Fibroblast of skin of abdomen (primary cell): ENCODE measurements at regions not wholly inside any gene's neighbourhood (a gene's known extent, or its start where the extent isn't known, plus 50 kb on each side); places are given as distances from the start of the nearest gene placed in this dataset.
"Not testable (repeated sequence)": the region's sequence is repeated elsewhere in the genome, so short reads cannot be mapped to it uniquely, and the experiment has no call there.

Source experiments
- DNase-seq: peaks from one replicate; pipeline ENCODE4 v3.0.0-alpha.2; 2013

- DNase-seq = no peak
Observed at GRCh38 chr6:14540810-14541540, 423.4 kb downstream of the CD83 start.

- DNase-seq = peak; percentile 63
Observed at GRCh38 chr6:14542670-14543366, 425.2 kb downstream of the CD83 start.

GRCh38 chr6:14543971-14544585, 426.5 kb downstream of the CD83 start:
- no peak for DNase-seq

- no peak for DNase-seq
Observed at GRCh38 chr6:14544666-14545065, 427.1 kb downstream of the CD83 start.

- no peak for DNase-seq
Observed at GRCh38 chr6:14545496-14545895, 427.9 kb downstream of the CD83 start.

GRCh38 chr6:14546036-14546435, 428.5 kb downstream of the CD83 start:
- DNase-seq = no peak

- DNase-seq = no peak
Observed at GRCh38 chr6:14547284-14547998, 429.9 kb downstream of the CD83 start.

GRCh38 chr6:14549304-14549770, 431.8 kb downstream of the CD83 start:
- no peak for DNase-seq

- DNase-seq = no peak
Observed at GRCh38 chr6:14549871-14550270, 432.3 kb downstream of the CD83 start.

- DNase-seq = no peak
Observed at GRCh38 chr6:14550410-14550809, 432.8 kb downstream of the CD83 start.

GRCh38 chr6:14550822-14551221, 433.2 kb downstream of the CD83 start:
- DNase-seq = peak; percentile 20

- not testable (repeated sequence) for DNase-seq
Observed at GRCh38 chr6:14551601-14552000, 434.0 kb downstream of the CD83 start.

GRCh38 chr6:14552891-14553290, 435.3 kb downstream of the CD83 start:
- DNase-seq = no peak

- no peak for DNase-seq
Observed at GRCh38 chr6:14553515-14553914, 435.9 kb downstream of the CD83 start.

GRCh38 chr6:14555804-14556203, 438.2 kb downstream of the CD83 start:
- no peak for DNase-seq

- DNase-seq = peak; percentile 13
Observed at GRCh38 chr6:14559746-14560536, 442.4 kb downstream of the CD83 start.

- DNase-seq = not testable (repeated sequence)
Observed at GRCh38 chr6:14561563-14561962, 444.0 kb downstream of the CD83 start.

- no peak for DNase-seq
Observed at GRCh38 chr6:14567842-14568241, 450.3 kb downstream of the CD83 start.

GRCh38 chr6:14569394-14569793, 451.8 kb downstream of the CD83 start:
- DNase-seq = no peak

GRCh38 chr6:14569874-14570273, 452.3 kb downstream of the CD83 start:
- not testable (repeated sequence) for DNase-seq

- no peak for DNase-seq
Observed at GRCh38 chr6:14571001-14571400, 453.4 kb downstream of the CD83 start.

- DNase-seq = no peak
Observed at GRCh38 chr6:14571746-14572145, 454.2 kb downstream of the CD83 start.
